ENCODE measurements at regions not wholly inside any gene's neighbourhood (a gene's known extent, or its start where the extent isn't known, plus 50 kb on each side); places are given as distances from the start of the nearest gene placed in this dataset.

DNA sequence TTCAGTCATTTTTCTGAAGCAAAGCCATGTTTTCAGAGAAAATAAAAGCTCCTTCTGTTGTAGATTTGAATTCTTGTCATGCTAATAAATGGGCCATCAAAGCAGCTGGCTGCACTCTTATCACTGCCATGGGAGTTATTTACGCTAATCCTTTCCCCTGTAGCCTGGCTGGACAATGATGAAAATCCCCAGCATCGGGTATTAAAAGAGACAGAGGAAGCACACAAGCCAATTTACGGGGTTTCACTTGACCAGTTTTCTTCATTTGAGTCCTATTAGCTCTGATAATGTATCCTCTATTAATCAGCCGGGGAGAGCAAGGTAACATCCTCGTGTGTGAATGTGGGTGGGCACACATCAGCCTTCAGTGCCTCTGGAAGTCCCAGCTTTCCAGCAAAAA lies 470.2 kb upstream of the API5 start:
- no peak for TF ChIP-seq EP300 (IDR thresholded peaks at IDR 0.05; ENCODE audit: low read depth)
- no peak for TF ChIP-seq CTCF (IDR thresholded peaks at IDR 0.05)
- no peak for TF ChIP-seq POLR2A (IDR thresholded peaks at IDR 0.05)

Measured in transverse colon (tissue), 3 donors.